K562 (cell line): ENCODE measurements at regions not wholly inside any gene's neighbourhood (a gene's known extent, or its start where the extent isn't known, plus 50 kb on each side); places are given as distances from the start of the nearest gene placed in this dataset.

Experiments
- ATAC-seq: fragments of 200-7000 bp; cut with Tn5 transposase; 3 replicates; pipeline ENCODE4 v1.9.1; 2020; ENCODE audit warnings: moderate library complexity
- BruUV-seq: library from RNA; stranded (reverse); fragments of 400-500 nt; replicated peaks from 2 replicates; lab custom pipeline; 2021; lab: Mats Ljungman, UMichigan
- CTCF ChIA-PET: fragments of 300-600 bp; formaldehyde crosslinking; extraction: SDS; loops from one replicate; lab custom pipeline; 2021; ENCODE audit warnings: low intra/inter-chr PET ratio; lab: Yijun Ruan, JAX
- POLR2A ChIA-PET: fragments of 300-600, 350-650 bp; sonication (Branson Sonifier 250); formaldehyde crosslinking; extraction: SDS; loops from one replicate; lab custom pipeline; 2021; ENCODE audit warnings: antibody characterized with exemption, inconsistent platforms; lab: Yijun Ruan, JAX
- DNase-seq, 4 experiments: peaks; one replicate each; pipeline versions ENCODE4 v3.0.0 to v3.0.0-alpha.2; 2011 to 2018; ENCODE audit warnings: low spot score in 3 of 4, mixed read lengths in 3 of 4; ENCODE audit errors: extremely low read depth in 1 of 4
- FAIRE-seq: peaks from 2 replicates; lab custom pipeline; 2011; peaks lifted over from hg19 to GRCh38; lab: Jason Lieb, UNC
- H2AFZ ChIP-seq: 2 replicates; pipeline ENCODE4 v1.6.0; 2011; ENCODE audit warnings: low read depth, low read length, control low read depth, inconsistent platforms
- H3K27ac ChIP-seq: fragments of 200-600 bp; 3 replicates; pipeline ENCODE4 v1.8.0; 2011; ENCODE audit warnings: low read depth, mild to moderate bottlenecking, control low read depth, inconsistent platforms, low read length, moderate library complexity, mixed read lengths; ENCODE audit errors: extremely low read depth
- H3K27me3 ChIP-seq, 2 experiments: fragments of 300-600 bp in 1 of 2; 2 replicates in 1 of 2; 3 replicates in 1 of 2; pipeline versions ENCODE4 v1.6.0 to v1.8.0; 2011; ENCODE audit warnings: inconsistent platforms in 2 of 2, low read length in 2 of 2, mild to moderate bottlenecking in 1 of 2, mixed read lengths in 1 of 2, moderate library complexity in 1 of 2; ENCODE audit not compliant: control insufficient read depth in 2 of 2, insufficient read depth in 2 of 2
- H3K36me3 ChIP-seq: fragments of 300-600 bp; 3 replicates; pipeline ENCODE4 v1.8.0; 2011; ENCODE audit warnings: mild to moderate bottlenecking, low read length, inconsistent platforms; ENCODE audit not compliant: control insufficient read depth, insufficient read depth
- H3K4me1 ChIP-seq, 2 experiments: fragments of 200-600 bp in 1 of 2; replicated peaks in 1 of 2; 2 replicates in 1 of 2; 3 replicates in 1 of 2; pipeline versions ENCODE4 v1.5.1 to v1.8.0; 2011; ENCODE audit warnings: inconsistent platforms in 2 of 2, low read length in 2 of 2, mild to moderate bottlenecking in 1 of 2, mixed read lengths in 1 of 2, moderate library complexity in 1 of 2; ENCODE audit not compliant: control insufficient read depth in 2 of 2, insufficient read depth in 2 of 2
- H3K4me2 ChIP-seq: 2 replicates; pipeline ENCODE4 v1.6.1; 2011; ENCODE audit warnings: low read length, control low read depth, inconsistent platforms, mixed read lengths; ENCODE audit not compliant: insufficient read depth
- H3K4me3 ChIP-seq: fragments of 200-600 bp; sonication (generic), shearing (Covaris generic); 2 replicates; pipeline ENCODE4 v1.5.1; 2016; ENCODE audit warnings: control low read depth, inconsistent platforms
- H3K79me2 ChIP-seq: fragments of 200-600 bp; 3 replicates; pipeline ENCODE4 v1.8.0; 2011; ENCODE audit warnings: low read length, inconsistent platforms; ENCODE audit not compliant: control insufficient read depth, insufficient read depth
- H3K9ac ChIP-seq, 2 experiments: 2 replicates each; pipeline versions ENCODE4 v1.6.0 to v1.6.1; 2011; ENCODE audit warnings: low read depth in 2 of 2, low read length in 2 of 2, control low read depth in 1 of 2, inconsistent platforms in 1 of 2, mild to moderate bottlenecking in 1 of 2, mixed read lengths in 1 of 2; ENCODE audit not compliant: insufficient read depth in 1 of 2
- H3K9me1 ChIP-seq: one replicate; pipeline ENCODE4 v1.6.0; 2011; ENCODE audit warnings: inconsistent platforms, mild to moderate bottlenecking, low read length, moderate library complexity; ENCODE audit not compliant: control insufficient read depth, insufficient read depth
- H3K9me3 ChIP-seq: replicated peaks from 2 replicates; pipeline ENCODE4 v1.5.1; 2011; ENCODE audit warnings: low read depth, low read length, inconsistent platforms; ENCODE audit not compliant: control insufficient read depth, insufficient read depth
- H4K20me1 ChIP-seq: replicated peaks from 2 replicates; pipeline ENCODE4 v1.6.1; 2011; ENCODE audit warnings: low read length, inconsistent platforms, mixed read lengths; ENCODE audit not compliant: control insufficient read depth, insufficient read depth
- EP300 ChIP-seq: IDR thresholded peaks from 2 replicates; pipeline ENCODE4 v1.6.1; 2012; ENCODE audit warnings: low read length, improper control_type of control experiment
- HDAC3 ChIP-seq: fragments of 450-650 bp; IDR thresholded peaks from 2 replicates; pipeline ENCODE4 v1.6.1; 2018; ENCODE audit warnings: borderline replicate concordance, mild to moderate bottlenecking, moderate library complexity; ENCODE audit not compliant: partially characterized antibody
- VEZF1 ChIP-seq: fragments of 200-800 bp; sonication (Bioruptor generic); IDR thresholded peaks from 2 replicates; pipeline ENCODE4 v1.6.1; 2017; ENCODE audit warnings: missing genetic modification characterization, missing compliant biosample characterization
- ZNF3 ChIP-seq: fragments of 250-450 bp; sonication (Bioruptor Pico); IDR thresholded peaks from 2 replicates; pipeline ENCODE4 v1.5.0; 2021; ENCODE audit warnings: mild to moderate bottlenecking, moderate library complexity
- ZNF316 ChIP-seq: fragments of 450-650 bp; IDR thresholded peaks from 2 replicates; pipeline ENCODE4 v1.6.1; 2016
- ZNF407 ChIP-seq: fragments of 450-650 bp; IDR thresholded peaks from 2 replicates; pipeline ENCODE4 v1.6.1; 2016; ENCODE audit warnings: low read depth
- WGBS: fragments of 100-300 bp; shearing (Covaris generic); methylation state at CpG from one replicate; pipeline ENCODE4 v1.1.6; 2016; ENCODE audit warnings: low coverage, mixed read lengths; ENCODE audit not compliant: insufficient coverage; ENCODE audit errors: missing lambda C conversion rate; 5-methylcytosine and 5-hydroxymethylcytosine counted together
- in situ Hi-C: fragments of 300-500 bp; cut with MboI; formaldehyde crosslinking; loops from 4 replicates; pipeline ENCODE4 v1.15.0; 2018; ENCODE audit warnings: inconsistent platforms, mixed read lengths
- intact Hi-C: fragments of 100-400 bp; cut with micrococcal nuclease; formaldehyde crosslinking; loops from 2 replicates; pipeline ENCODE4 v1.14.2; 2022
- TF ChIP-seq, protein P1 (sequence below): fragments of 250-450 bp; sonication (Bioruptor Pico); IDR thresholded peaks from 2 replicates; pipeline ENCODE4 v1.8.0; 2021; ENCODE audit warnings: moderate library complexity, mild to moderate bottlenecking, inconsistent platforms
- TF ChIP-seq, protein P2 (sequence below), 2 experiments: fragments of 250-450 bp in 1 of 2; fragments of 450-650 bp in 1 of 2; sonication (Bioruptor Pico) in 1 of 2; IDR thresholded peaks; 2 replicates each; pipeline versions ENCODE4 v1.6.1 to v1.8.0; 2016 to 2021; ENCODE audit warnings: mild to moderate bottlenecking in 2 of 2, moderate library complexity in 2 of 2, missing compliant biosample characterization in 1 of 2, missing genetic modification characterization in 1 of 2

DNA sequence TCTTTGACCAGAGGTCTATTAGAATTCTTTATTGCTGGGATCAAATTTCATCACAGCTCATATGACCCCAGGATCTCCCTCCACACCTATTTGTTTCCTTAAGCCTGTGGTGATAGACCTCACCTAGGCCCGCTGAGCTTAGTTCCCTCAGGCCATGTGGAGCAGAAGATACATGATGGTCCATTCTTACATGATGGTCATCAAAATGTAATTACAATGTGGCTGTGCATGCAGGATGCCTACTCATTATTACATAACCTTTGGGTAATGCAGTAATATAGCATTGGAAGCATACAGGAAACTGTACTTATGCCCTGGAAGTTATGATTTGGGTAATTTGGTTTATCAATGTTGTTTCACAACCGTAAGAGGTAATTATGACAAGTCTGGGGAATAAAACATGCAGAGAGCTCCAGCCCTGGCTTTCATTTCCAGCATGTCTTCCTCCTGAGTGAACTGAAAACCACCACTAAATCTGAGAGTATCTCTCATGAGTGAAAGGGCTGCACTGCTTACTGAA, 67.0 kb upstream of the AGA start (continued):
- TF ChIP-seq, protein P1, sequence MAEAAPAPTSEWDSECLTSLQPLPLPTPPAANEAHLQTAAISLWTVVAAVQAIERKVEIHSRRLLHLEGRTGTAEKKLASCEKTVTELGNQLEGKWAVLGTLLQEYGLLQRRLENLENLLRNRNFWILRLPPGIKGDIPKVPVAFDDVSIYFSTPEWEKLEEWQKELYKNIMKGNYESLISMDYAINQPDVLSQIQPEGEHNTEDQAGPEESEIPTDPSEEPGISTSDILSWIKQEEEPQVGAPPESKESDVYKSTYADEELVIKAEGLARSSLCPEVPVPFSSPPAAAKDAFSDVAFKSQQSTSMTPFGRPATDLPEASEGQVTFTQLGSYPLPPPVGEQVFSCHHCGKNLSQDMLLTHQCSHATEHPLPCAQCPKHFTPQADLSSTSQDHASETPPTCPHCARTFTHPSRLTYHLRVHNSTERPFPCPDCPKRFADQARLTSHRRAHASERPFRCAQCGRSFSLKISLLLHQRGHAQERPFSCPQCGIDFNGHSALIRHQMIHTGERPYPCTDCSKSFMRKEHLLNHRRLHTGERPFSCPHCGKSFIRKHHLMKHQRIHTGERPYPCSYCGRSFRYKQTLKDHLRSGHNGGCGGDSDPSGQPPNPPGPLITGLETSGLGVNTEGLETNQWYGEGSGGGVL (CRISPR knock-in tag): no peak

DNA sequence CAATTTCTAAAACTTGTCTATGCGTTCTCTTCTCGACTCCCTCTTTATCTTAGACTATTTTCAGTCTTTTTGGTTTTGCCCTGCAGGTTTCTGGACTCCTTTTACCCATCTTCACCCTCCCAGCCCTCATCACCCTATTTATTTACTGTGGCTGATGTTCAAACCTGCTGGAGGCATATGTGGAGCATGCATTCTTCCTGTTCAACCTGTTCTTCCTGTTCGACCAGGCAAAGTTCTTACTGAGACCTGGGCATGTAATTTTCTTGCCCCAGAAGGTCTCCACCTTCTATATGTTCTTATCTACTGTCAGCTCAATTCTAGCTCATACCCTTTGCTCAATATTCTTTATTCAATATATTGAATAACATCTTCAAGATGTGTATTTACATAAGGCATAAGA, 69.4 kb upstream of the AGA start:
- H3K4me2 ChIP-seq: no peak overlapping the region
- intact Hi-C loops: no loop called here

More for the DNA sequence above, 69.4 kb upstream of the AGA start:
- H2AFZ ChIP-seq: no peak overlapping the region; the same call in 1 of the 2 replicates
- no peaks in the 10 kb centered on the region for H3K4me1 ChIP-seq
- BruUV-seq: no TSS peak
- no peak overlapping the region for H3K4me3 ChIP-seq
- H3K36me3 ChIP-seq: no peaks in the 10 kb centered on the region
- WGBS: 2% methylated on average over 3 of the region's 3 CpGs
- H3K9me1 ChIP-seq: no peaks in the 10 kb centered on the region
- no peak for DNase-seq
- CTCF ChIA-PET: no interaction called here
- TF ChIP-seq, protein P2, sequence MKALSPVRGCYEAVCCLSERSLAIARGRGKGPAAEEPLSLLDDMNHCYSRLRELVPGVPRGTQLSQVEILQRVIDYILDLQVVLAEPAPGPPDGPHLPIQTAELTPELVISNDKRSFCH (CRISPR knock-in tag; IDR thresholded peaks at IDR 0.05): no peak
- TF ChIP-seq, protein P2 (tag; IDR thresholded peaks at IDR 0.05): no peak
- no peak for TF ChIP-seq EP300
- TF ChIP-seq HDAC3: no peak
- TF ChIP-seq ZNF316: no peak
- TF ChIP-seq ZNF407: no peak
- TF ChIP-seq ZNF3 (CRISPR knock-in tag): no peak
- no peak for TF ChIP-seq VEZF1 (CRISPR knock-in tag)
- no peaks in the 10 kb centered on the region for H3K27me3 ChIP-seq
- H3K9me3 ChIP-seq: no peaks in the 10 kb centered on the region; the same call in 1 of the 2 replicates
- POLR2A ChIA-PET: no interaction called here
- in situ Hi-C loops: no loop called here
- no peak for ATAC-seq
- no peaks in the 10 kb centered on the region for H3K79me2 ChIP-seq
- no peak for FAIRE-seq
- no peak overlapping the region for H3K9ac ChIP-seq
- H4K20me1 ChIP-seq: no peaks in the 10 kb centered on the region
- H3K27ac ChIP-seq: no peak overlapping the region
